ENCODE measurements at regions not wholly inside any gene's neighbourhood (a gene's known extent, or its start where the extent isn't known, plus 50 kb on each side); places are given as distances from the start of the nearest gene placed in this dataset.

GRCh38 chr1:226475142-226475511 is 67.2 kb upstream of the PARP1 start:
- TF ChIP-seq POLR2A (IDR thresholded peaks at IDR 0.05) (no peak), CTCF (IDR thresholded peaks at IDR 0.05) (no peak)

All from uterus (tissue), 2 donors.